GM18868 (cell line): ENCODE measurements at regions not wholly inside any gene's neighbourhood (a gene's known extent, or its start where the extent isn't known, plus 50 kb on each side); places are given as distances from the start of the nearest gene placed in this dataset.

Experiments
- ATAC-seq: cut with Tn5 transposase; IDR thresholded peaks from one replicate; pipeline ENCODE4 v1.9.1; 2021; ENCODE audit warnings: mild to moderate bottlenecking, moderate library complexity; ENCODE audit not compliant: unreplicated experiment

GRCh38 chr10:3433988-3434387, 261.4 kb upstream of the PITRM1 start:
- ATAC-seq = no peak

DNA sequence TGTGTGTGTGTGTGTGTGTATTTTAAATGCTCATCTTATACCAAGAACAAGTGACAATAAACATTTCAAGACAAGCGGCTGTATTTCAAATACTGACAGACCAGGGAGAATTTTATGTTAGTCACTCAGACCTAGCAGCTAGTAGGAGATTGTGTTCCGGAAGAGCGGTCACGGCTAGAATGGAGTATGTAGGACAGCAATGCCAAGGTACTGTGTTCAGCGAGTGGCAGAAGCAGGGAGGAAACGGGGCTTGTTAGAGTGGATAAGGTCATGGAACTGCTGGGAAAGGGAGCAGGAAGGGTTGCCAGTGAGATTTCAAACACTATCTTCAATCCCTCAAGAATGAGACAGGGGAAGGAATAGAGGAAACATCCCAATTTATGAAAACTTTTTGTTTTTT, 260.5 kb upstream of the PITRM1 start:
- ATAC-seq = no peak

DNA sequence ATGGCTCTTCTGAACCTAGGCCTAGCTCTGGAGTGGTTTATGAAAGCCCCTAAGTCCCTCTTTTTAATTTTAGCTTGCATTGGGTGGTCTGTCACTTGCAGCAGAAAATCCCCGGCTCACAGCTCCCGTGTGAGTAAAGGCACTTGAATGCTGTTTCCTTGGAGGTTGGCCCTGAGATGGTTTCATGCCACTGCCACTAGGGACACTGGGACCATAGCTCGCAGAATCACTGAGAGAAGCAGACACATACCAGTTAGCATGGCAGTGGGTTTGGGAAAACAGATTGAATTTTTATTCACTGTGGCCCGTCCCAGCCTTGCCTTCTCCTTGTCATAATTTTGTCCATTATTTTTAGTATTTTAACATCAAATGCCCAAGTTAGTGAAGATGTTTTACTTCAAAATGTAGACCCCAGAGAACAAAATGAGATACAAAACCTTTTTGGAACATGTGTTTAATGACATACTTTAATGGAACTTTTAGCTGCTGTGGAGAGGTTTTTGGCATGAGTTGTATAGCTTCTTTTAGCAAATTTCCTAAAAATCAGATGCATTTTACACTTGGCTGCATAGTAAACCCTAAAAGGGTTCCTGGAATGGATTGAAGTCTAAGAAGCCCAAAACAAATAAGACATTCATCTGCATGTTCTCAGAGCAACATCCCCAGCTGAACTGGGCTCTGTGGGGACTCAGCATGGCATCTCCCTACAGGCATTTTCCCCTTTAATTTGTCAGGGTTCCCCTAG, 259.7 kb upstream of the PITRM1 start:
- ATAC-seq = no peak

GRCh38 chr10:3430501-3430900, 257.9 kb upstream of the PITRM1 start:
- ATAC-seq = no peak

GRCh38 chr10:3429676-3430075, 257.1 kb upstream of the PITRM1 start:
- no peak for ATAC-seq

- ATAC-seq = no peak
Measured at GRCh38 chr10:3428826-3429225, 256.2 kb upstream of the PITRM1 start.

DNA sequence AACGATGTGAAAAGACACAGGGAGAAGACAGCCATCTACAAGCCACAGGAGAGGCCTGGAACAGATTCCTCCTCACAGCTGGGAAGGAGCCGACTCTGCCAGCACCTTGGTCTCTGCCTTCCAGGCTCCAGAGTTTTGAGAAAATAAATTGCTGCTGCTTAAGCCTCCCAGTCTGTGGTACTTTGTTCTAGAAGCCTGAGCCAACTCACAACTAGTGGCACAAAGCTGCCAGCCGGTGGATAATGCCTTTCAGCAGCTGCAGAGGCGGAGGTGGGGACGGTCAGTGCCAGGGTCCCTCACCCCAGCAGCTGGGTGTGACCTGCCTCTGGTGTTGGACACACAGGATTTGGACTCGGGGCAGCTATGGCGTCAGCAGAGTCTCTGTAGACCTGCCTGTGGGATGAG, 255.4 kb upstream of the PITRM1 start:
- no peak for ATAC-seq

DNA sequence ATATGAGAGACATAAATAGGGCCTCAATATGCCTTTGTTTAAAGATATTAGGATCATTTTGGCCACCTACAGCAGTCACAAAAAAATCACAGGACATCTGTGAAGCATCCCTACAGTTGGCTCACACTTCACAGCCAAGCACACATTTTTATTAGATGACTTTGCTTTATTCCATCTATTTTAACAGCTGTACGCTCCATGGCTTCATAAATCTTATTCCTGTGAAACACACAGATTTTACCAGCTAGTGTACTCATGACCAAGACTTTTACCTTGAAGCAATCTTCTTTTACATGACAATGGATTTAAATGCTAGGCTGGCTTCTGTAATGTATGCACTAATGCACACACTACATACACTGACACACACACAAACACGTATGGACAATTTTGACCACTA, 254.8 kb upstream of the PITRM1 start:
- ATAC-seq = no peak

GRCh38 chr10:3426190-3426845, 253.7 kb upstream of the PITRM1 start:
- ATAC-seq = no peak

- no peak for ATAC-seq
Measured at GRCh38 chr10:3425716-3426115, 253.1 kb upstream of the PITRM1 start.

DNA sequence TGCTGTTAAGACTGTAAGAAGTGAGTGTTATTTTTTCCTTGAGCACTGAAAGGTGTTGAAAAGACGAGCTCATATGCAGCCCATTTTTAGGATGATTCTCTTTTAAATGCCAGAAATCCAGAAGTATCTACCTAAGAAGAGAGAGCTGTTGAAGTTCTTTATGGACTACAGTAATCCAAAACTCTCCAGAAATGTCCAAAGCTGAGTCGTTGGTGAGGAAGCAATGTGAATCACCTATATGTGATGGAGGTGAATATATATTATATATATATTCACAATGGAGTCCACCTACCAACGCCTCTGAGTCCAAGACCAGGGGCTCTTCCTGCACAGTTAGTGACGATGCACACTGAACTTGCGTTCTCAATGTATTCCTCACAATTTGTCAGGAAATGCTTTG, 252.7 kb upstream of the PITRM1 start:
- no peak for ATAC-seq

GRCh38 chr10:3424111-3424851, 251.7 kb upstream of the PITRM1 start:
- no peak for ATAC-seq

- no peak for ATAC-seq
Measured at GRCh38 chr10:3423384-3423783, 250.8 kb upstream of the PITRM1 start.

GRCh38 chr10:3422282-3422681, 249.7 kb upstream of the PITRM1 start:
- no peak for ATAC-seq

DNA sequence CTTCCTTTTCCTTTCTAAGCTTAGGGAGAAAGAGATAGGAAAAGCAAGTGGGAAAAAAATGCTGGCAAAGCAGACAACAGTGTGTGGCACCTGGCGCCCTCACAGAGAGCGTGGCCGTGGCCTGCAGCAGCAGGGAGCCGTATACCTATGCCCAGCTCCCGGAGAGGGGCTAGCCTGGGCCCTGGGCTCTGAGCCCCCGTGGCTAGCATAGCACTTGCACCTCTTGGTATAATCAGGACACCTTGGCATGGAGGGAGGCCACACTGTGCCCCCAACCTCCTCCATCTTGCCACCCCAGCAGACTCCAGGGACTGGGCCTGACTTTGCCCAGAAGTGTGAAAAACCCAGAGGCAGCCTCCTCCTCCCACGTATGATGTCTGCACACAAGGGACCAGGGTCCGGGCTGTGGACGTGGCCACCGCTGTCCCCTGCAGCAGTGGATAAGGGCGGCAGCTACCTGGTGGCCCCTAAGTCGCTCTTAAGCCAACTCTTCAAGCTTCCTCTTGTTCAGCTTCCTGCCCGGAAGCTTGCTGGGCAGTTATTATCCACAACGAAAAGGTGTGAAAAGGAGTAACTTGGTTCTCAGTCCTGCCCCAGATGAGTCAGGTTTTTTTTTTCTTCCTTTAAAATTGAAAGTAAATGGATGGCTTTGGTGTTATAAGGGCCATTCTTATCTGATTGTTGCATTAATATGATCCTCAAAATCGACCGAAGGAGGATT, 249.1 kb upstream of the PITRM1 start:
- no peak for ATAC-seq

GRCh38 chr10:3420527-3421469, 248.2 kb upstream of the PITRM1 start:
- no peak for ATAC-seq

GRCh38 chr10:3419719-3420495, 247.3 kb upstream of the PITRM1 start:
- ATAC-seq = no peak

DNA sequence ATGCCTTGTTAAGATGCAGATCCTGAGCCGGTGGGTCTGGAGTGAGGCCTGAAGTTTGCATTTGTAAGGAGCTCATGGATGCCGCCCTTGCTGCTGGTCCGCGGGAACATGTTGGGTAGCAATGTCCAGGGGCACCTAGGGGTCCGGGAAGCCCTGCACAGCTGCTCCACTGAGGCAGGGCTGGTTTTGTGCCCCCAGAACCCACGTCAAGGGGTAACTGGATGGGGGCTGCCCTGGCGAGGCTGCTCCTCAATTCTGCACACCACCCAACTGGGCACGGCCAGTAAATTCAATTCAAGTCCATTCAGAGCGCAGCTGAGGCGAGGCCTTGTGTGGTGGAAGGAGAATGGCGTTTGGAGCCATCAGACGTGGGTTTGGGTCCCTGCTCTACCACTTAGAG, 246.3 kb upstream of the PITRM1 start:
- no peak for ATAC-seq

- ATAC-seq = no peak
Measured at GRCh38 chr10:3418041-3418754, 245.6 kb upstream of the PITRM1 start.
